Activated CD8-positive, alpha-beta T cell treated with anti-CD3 and anti-CD28 coated beads, Interleukin-2, amount 10 ng/mL, durations not matched to agents 7 days and 5 days (primary cell): ENCODE measurements at regions not wholly inside any gene's neighbourhood (a gene's known extent, or its start where the extent isn't known, plus 50 kb on each side); places are given as distances from the start of the nearest gene placed in this dataset.
"Not testable (repeated sequence)": the region's sequence is repeated elsewhere in the genome, so short reads cannot be mapped to it uniquely, and the experiment has no call there.

Experiments
- ATAC-seq: fragments of 150-1000 bp; cut with Tn5 transposase; one replicate; pipeline ENCODE4 v1.10.0; 2021; ENCODE audit warnings: moderate library complexity
- CTCF ChIA-PET: fragments of 350-600 bp; sonication (Branson Sonifier 250); formaldehyde crosslinking; loops from one replicate; lab custom pipeline; 2021; ENCODE audit warnings: antibody characterized with exemption; lab: Charles Lee
- POLR2A ChIA-PET: fragments of 350-600 bp; sonication (Branson Sonifier 250); formaldehyde crosslinking; loops from one replicate; lab custom pipeline; 2021; ENCODE audit warnings: antibody characterized with exemption; lab: Charles Lee
- DNase-seq: peaks from one replicate; pipeline ENCODE4 v3.0.0-alpha.2; 2020
- H3K27ac Mint-ChIP-seq: one replicate; pipeline ENCODE4 v1.8.0; 2021; ENCODE audit warnings: mild to moderate bottlenecking, mixed read lengths
- H3K27me3 Mint-ChIP-seq: one replicate; pipeline ENCODE4 v1.8.0; 2021; ENCODE audit warnings: low read depth, mixed read lengths
- H3K36me3 Mint-ChIP-seq: one replicate; pipeline ENCODE4 v1.8.0; 2021; ENCODE audit warnings: low read depth, mixed read lengths
- H3K4me1 Mint-ChIP-seq: one replicate; pipeline ENCODE4 v1.8.0; 2021; ENCODE audit warnings: low read depth, mixed read lengths
- H3K4me3 Mint-ChIP-seq: one replicate; pipeline ENCODE4 v1.8.0; 2021; ENCODE audit warnings: mild to moderate bottlenecking, mixed read lengths
- H3K9me3 Mint-ChIP-seq: one replicate; pipeline ENCODE4 v1.8.0; 2022; ENCODE audit warnings: mixed read lengths; ENCODE audit not compliant: insufficient read depth

GRCh38 chr9:64130325-64130724, 1154.7 kb downstream of the FOXD4L5 start:
- H3K27me3 Mint-ChIP-seq, H3K4me1 Mint-ChIP-seq, CTCF ChIA-PET, POLR2A ChIA-PET, H3K4me3 Mint-ChIP-seq, H3K36me3 Mint-ChIP-seq, ATAC-seq, DNase-seq, H3K27ac Mint-ChIP-seq, H3K9me3 Mint-ChIP-seq: not testable (repeated sequence)

DNA sequence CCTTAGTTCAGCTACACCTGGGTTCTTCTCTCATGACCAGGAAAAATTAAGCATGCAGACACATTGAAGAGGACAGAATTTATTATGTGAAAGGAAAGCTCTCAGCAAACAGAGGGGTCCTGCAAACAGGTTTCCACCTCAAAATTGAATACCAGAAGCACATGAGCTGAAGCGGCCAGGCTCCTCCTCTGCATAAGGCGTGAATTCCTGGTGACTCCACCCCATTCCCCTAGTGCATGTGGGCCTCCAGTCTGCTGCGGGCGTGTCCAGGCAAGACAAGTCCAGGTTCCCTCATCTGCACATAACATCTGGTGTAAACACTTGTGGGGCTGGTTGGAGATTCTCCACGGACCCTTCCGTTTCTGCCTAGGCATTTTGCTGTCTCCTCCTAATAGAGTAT, 1156.4 kb downstream of the FOXD4L5 start:
- Mint-ChIP-seq H3K36me3 (no peaks in the 10 kb centered on the region), H3K27ac (no peak overlapping the region), H3K4me1 (no peaks in the 10 kb centered on the region), H3K9me3 (no peaks in the 10 kb centered on the region), H3K27me3 (no peaks in the 10 kb centered on the region), H3K4me3 (no peak overlapping the region)
- CTCF ChIA-PET, result no interaction called here
- ATAC-seq, result no peak
- DNase-seq, result no peak
- POLR2A ChIA-PET, result no interaction called here

GRCh38 chr9:64121602-64122001, 1163.4 kb downstream of the FOXD4L5 start:
- H3K27ac Mint-ChIP-seq, DNase-seq, H3K4me1 Mint-ChIP-seq, POLR2A ChIA-PET, ATAC-seq, H3K9me3 Mint-ChIP-seq, CTCF ChIA-PET, H3K36me3 Mint-ChIP-seq, H3K27me3 Mint-ChIP-seq, H3K4me3 Mint-ChIP-seq: not testable (repeated sequence)

GRCh38 chr9:64117329-64117728, 1167.7 kb downstream of the FOXD4L5 start:
- H3K36me3 Mint-ChIP-seq, H3K27me3 Mint-ChIP-seq, ATAC-seq, H3K4me3 Mint-ChIP-seq, H3K4me1 Mint-ChIP-seq, DNase-seq, H3K27ac Mint-ChIP-seq, H3K9me3 Mint-ChIP-seq, POLR2A ChIA-PET, CTCF ChIA-PET: not testable (repeated sequence)

GRCh38 chr9:64107867-64108266, 1177.1 kb downstream of the FOXD4L5 start:
- H3K27me3 Mint-ChIP-seq, H3K4me3 Mint-ChIP-seq, ATAC-seq, CTCF ChIA-PET, H3K4me1 Mint-ChIP-seq, H3K27ac Mint-ChIP-seq, POLR2A ChIA-PET, H3K9me3 Mint-ChIP-seq, H3K36me3 Mint-ChIP-seq: not testable (repeated sequence)
- DNase-seq, result peak; percentile 21

- H3K36me3 Mint-ChIP-seq, H3K9me3 Mint-ChIP-seq, H3K4me3 Mint-ChIP-seq, CTCF ChIA-PET, ATAC-seq, H3K27me3 Mint-ChIP-seq, POLR2A ChIA-PET, H3K4me1 Mint-ChIP-seq, DNase-seq, H3K27ac Mint-ChIP-seq: not testable (repeated sequence)
Observed at GRCh38 chr9:64107211-64107610, 1177.8 kb downstream of the FOXD4L5 start.

GRCh38 chr9:64105193-64105592, 1179.8 kb downstream of the FOXD4L5 start:
- H3K36me3 Mint-ChIP-seq, H3K4me3 Mint-ChIP-seq, H3K4me1 Mint-ChIP-seq, H3K9me3 Mint-ChIP-seq, H3K27ac Mint-ChIP-seq, CTCF ChIA-PET, DNase-seq, H3K27me3 Mint-ChIP-seq, POLR2A ChIA-PET, ATAC-seq: not testable (repeated sequence)

DNA sequence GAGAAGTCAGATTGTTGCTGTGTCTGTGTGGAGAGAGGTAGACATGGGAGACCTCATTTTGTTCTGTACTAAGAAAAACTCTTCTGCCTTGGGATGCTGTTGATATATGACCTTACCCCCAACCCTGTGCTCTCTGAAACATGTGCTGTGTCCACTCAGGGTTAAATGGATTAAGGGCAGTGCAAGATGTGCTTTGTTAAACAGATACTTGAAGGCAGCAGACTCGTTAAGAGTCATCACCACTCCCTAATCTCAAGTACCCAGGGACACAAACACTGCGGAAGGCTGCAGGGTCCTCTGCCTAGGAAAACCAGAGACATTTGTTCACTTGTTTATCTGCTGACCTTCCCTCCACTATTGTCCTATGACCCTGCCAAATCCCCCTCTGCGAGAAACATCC, 1183.5 kb downstream of the FOXD4L5 start:
- POLR2A ChIA-PET, H3K27ac Mint-ChIP-seq, H3K4me3 Mint-ChIP-seq, H3K4me1 Mint-ChIP-seq, ATAC-seq, H3K36me3 Mint-ChIP-seq, CTCF ChIA-PET, H3K9me3 Mint-ChIP-seq, DNase-seq, H3K27me3 Mint-ChIP-seq: not testable (repeated sequence)

GRCh38 chr9:64100571-64101155, 1184.3 kb downstream of the FOXD4L5 start:
- H3K27me3 Mint-ChIP-seq, H3K36me3 Mint-ChIP-seq, ATAC-seq, H3K4me3 Mint-ChIP-seq, H3K9me3 Mint-ChIP-seq, H3K27ac Mint-ChIP-seq, CTCF ChIA-PET, H3K4me1 Mint-ChIP-seq, DNase-seq, POLR2A ChIA-PET: not testable (repeated sequence)

DNA sequence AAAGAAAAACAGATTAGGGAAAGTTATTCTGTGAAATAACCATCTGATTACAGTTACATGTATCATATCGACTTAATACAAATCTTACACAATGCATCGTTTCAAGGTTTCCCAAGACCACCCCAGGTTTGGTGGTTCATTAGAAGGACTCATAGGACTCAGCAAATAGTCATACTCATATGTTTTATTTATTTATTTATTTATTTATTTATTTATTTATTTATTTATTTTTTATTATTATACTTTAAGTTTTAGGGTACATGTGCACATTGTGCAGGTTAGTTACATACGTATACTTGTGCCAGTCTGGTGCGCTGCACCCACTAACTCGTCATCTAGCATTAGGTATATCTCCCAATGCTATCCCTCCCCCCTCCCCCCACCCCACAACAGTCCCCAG, 1199.0 kb downstream of the FOXD4L5 start:
- H3K27me3 Mint-ChIP-seq, H3K27ac Mint-ChIP-seq, H3K4me1 Mint-ChIP-seq, ATAC-seq, CTCF ChIA-PET, H3K4me3 Mint-ChIP-seq, H3K9me3 Mint-ChIP-seq, POLR2A ChIA-PET, H3K36me3 Mint-ChIP-seq, DNase-seq: not testable (repeated sequence)

- DNase-seq, CTCF ChIA-PET, H3K27ac Mint-ChIP-seq, H3K36me3 Mint-ChIP-seq, ATAC-seq, H3K4me1 Mint-ChIP-seq, H3K9me3 Mint-ChIP-seq, H3K27me3 Mint-ChIP-seq, H3K4me3 Mint-ChIP-seq, POLR2A ChIA-PET: not testable (repeated sequence)
Observed at GRCh38 chr9:64071358-64072253, 1213.4 kb downstream of the FOXD4L5 start.

DNA sequence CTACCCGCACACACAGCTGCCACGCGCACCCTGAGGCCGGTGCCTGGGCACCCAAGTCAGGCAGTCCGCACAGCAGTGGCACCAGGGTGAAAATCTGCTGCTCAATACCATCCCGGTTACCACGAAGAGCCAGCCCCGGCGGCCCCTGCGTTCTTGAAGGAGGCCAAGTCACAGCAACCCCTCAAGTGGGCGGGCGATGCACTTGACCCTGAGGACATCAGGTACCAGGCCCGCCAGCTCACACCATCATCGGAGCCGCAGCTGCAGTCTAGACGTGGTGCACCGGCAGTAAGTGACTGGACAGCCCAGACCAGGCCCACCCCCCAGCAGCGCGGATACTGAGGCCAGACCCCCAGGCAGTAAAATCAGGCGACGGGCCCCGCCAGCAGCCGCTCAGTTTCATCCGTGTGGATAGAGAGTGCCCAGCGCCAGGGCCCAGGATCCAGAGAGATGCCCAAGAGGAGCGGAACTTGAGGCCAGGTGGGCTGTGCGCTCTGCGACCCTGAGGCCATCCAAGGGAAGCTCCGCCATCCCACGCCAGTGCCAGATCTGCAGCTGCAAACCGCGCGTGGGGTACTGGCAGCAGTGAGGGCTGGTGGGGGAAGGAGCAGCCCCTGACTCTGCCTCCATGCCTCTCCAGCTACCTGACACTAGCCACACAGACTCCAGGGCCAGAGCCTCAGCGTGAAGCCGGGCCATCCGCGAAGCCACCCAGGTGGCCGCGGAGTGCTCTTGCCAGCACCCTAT, 1214.2 kb downstream of the FOXD4L5 start:
- ATAC-seq, CTCF ChIA-PET, H3K27me3 Mint-ChIP-seq, H3K4me3 Mint-ChIP-seq, H3K27ac Mint-ChIP-seq, DNase-seq, POLR2A ChIA-PET, H3K36me3 Mint-ChIP-seq, H3K4me1 Mint-ChIP-seq: not testable (repeated sequence)
- peaks cover 11% of the 10 kb centered on the region for H3K9me3 Mint-ChIP-seq
